ENCODE measurements at regions not wholly inside any gene's neighbourhood (a gene's known extent, or its start where the extent isn't known, plus 50 kb on each side); places are given as distances from the start of the nearest gene placed in this dataset.
A peak's percentile ranks its signal among the peaks of the same experiment; 100 is the strongest.

DNA sequence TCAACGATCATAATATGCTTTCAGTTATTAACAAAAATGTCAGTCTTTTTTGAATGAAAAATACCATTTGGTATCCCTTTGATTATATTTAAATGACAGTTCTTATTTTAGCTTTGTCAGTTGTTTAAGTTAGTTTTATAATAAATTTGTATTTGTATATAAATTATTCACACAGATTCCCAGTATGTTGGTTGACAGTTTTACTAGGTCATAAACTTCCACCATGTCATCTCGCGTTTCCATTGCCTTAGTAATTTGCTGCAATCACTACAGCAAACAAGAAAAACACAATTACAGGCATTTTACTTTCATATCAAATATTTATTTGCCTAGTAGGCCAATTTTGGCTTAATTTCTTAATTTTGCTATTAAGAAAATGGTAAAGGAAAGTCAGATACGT is 109.6 kb upstream of the ANK2 start:
- POLR2A ChIA-PET (ENCODE audit: unreplicated experiment), result interaction anchor here (0.5 kb wide), 1 partner anchor 45 kb away, joined by 3 read pairs; no protein-coding TSS in a partner anchor

DNA sequence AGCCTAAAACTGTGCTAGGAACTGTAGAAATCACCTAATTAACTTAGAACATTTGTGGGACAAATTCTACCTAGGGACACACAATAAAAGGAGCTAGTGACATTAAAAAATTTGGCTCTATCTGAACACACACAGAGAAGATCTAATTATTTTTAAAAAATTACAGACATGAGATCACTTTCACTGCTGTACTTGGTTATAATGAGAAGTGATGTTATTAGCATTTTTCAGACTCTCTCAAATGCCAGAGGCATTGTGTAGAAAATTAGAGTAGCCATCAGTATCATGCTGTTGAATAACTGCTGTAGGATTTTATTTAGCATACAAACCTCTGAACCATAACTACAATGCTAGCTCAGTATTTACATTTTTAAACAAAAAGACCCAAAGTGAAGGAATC is 109.1 kb upstream of the ANK2 start:
- Histone ChIP-seq H3K27ac (ENCODE audit: low read length) (no peak overlapping the region), H3K27me3 (ENCODE audit: low read length) (peaks cover 7% of the 10 kb centered on the region; the same call in 1 of the 2 replicates), H3K79me2 (ENCODE audit: low read length) (no peaks in the 10 kb centered on the region), H3K9me3 (ENCODE audit: low read length) (no peaks in the 10 kb centered on the region), H3K36me3 (ENCODE audit: low read depth, low read length) (no peaks in the 10 kb centered on the region), H3F3A (ENCODE audit: low read length, unreplicated experiment) (no peaks in the 10 kb centered on the region), H3K9ac (ENCODE audit: low read length) (no peak overlapping the region), H4K20me1 (ENCODE audit: low read length) (no peaks in the 10 kb centered on the region), H3K4me3 (ENCODE audit: low read length) (no peak overlapping the region), H3K4me2 (ENCODE audit: low read length) (no peak overlapping the region), H3K4me1 (ENCODE audit: insufficient read depth, low read length) (no peaks in the 10 kb centered on the region), H2AFZ (ENCODE audit: low read length) (no peak overlapping the region), H3K9me2 (replicated peaks; ENCODE audit: low read length) (no peaks in the 10 kb centered on the region)
- BruUV-seq (replicated peaks), result no TSS peak
- POLR2A ChIA-PET (ENCODE audit: unreplicated experiment), result interaction anchor here (0.5 kb wide), 1 partner anchor 46 kb away, joined by 3 read pairs; no protein-coding TSS in a partner anchor
- DNase-seq (no peak), ATAC-seq (no peak)
- intact Hi-C loops (cut with micrococcal nuclease), result no loop called here
- no peak for TF ChIP-seq EZH2 (IDR thresholded peaks at IDR 0.05; ENCODE audit: low read length, unreplicated experiment)
- TF ChIP-seq EZH2phosphoT487 (IDR thresholded peaks at IDR 0.05; ENCODE audit: borderline replicate concordance, low read length), result no peak
- TF ChIP-seq, protein P1, sequence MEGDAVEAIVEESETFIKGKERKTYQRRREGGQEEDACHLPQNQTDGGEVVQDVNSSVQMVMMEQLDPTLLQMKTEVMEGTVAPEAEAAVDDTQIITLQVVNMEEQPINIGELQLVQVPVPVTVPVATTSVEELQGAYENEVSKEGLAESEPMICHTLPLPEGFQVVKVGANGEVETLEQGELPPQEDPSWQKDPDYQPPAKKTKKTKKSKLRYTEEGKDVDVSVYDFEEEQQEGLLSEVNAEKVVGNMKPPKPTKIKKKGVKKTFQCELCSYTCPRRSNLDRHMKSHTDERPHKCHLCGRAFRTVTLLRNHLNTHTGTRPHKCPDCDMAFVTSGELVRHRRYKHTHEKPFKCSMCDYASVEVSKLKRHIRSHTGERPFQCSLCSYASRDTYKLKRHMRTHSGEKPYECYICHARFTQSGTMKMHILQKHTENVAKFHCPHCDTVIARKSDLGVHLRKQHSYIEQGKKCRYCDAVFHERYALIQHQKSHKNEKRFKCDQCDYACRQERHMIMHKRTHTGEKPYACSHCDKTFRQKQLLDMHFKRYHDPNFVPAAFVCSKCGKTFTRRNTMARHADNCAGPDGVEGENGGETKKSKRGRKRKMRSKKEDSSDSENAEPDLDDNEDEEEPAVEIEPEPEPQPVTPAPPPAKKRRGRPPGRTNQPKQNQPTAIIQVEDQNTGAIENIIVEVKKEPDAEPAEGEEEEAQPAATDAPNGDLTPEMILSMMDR (conservative IDR thresholded peaks at IDR 0.05; ENCODE audit: low read depth, low read length), result no peak
- CTCF ChIA-PET, result interaction anchor here (0.7 kb wide), 1 partner anchor 71 kb away, joined by 3 read pairs; no protein-coding TSS in a partner anchor

More for the DNA sequence above, 109.6 kb upstream of the ANK2 start:
- Histone ChIP-seq H3F3A (ENCODE audit: low read length, unreplicated experiment) (no peaks in the 10 kb centered on the region), H3K79me2 (ENCODE audit: low read length) (no peaks in the 10 kb centered on the region), H3K9me2 (replicated peaks; ENCODE audit: low read length) (no peaks in the 10 kb centered on the region), H3K4me1 (ENCODE audit: insufficient read depth, low read length) (no peaks in the 10 kb centered on the region), H3K36me3 (ENCODE audit: low read depth, low read length) (no peaks in the 10 kb centered on the region), H3K4me3 (ENCODE audit: low read length) (no peak overlapping the region), H4K20me1 (ENCODE audit: low read length) (no peaks in the 10 kb centered on the region), H3K27me3 (ENCODE audit: low read length) (peaks cover 6% of the 10 kb centered on the region; the same call in 1 of the 2 replicates), H2AFZ (ENCODE audit: low read length) (no peak overlapping the region), H3K9me3 (ENCODE audit: low read length) (no peaks in the 10 kb centered on the region), H3K27ac (ENCODE audit: low read length) (no peak overlapping the region), H3K4me2 (ENCODE audit: low read length) (no peak overlapping the region), H3K9ac (ENCODE audit: low read length) (no peak overlapping the region)
- intact Hi-C loops (cut with micrococcal nuclease), result loop anchor here (2.0 kb wide), 1 partner anchor 155 kb away; no protein-coding TSS in a partner anchor
- DNase-seq, result peak; percentile 4
- TF ChIP-seq, protein P1 (conservative IDR thresholded peaks at IDR 0.05; ENCODE audit: low read depth, low read length), result no peak
- TF ChIP-seq EZH2 (IDR thresholded peaks at IDR 0.05; ENCODE audit: low read length, unreplicated experiment) (no peak), EZH2phosphoT487 (IDR thresholded peaks at IDR 0.05; ENCODE audit: borderline replicate concordance, low read length) (no peak)
- no TSS peak for BruUV-seq (replicated peaks)
- ATAC-seq, result no peak
- CTCF ChIA-PET, result interaction anchor here (0.6 to 0.7 kb wide), 2 partner anchors 71 to 175 kb away, joined by 3 to 7 read pairs; no protein-coding TSS in a partner anchor

DNA sequence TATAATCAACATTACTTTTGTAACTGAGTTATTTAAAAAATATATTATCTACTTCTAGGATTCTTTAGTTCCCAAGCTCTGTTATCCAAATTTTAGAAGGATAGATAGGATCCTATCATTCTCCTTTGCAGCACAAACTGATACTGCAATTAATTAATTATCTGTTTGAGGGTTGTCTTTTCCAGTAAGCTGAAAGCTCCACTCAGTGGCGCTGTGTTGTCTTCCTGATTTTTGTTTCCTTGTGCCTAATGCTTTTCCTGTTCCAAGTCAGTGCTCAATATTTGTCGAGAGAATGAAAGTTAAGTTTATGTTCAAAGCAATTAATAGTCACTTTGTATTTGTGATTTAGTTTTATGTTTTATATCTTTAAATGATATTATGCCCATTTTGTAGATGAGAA is 107.4 kb upstream of the ANK2 start:
- Histone ChIP-seq H3F3A (ENCODE audit: low read length, unreplicated experiment) (no peaks in the 10 kb centered on the region), H3K27ac (ENCODE audit: low read length) (no peak overlapping the region), H3K79me2 (ENCODE audit: low read length) (no peaks in the 10 kb centered on the region), H4K20me1 (ENCODE audit: low read length) (no peaks in the 10 kb centered on the region), H3K9me3 (ENCODE audit: low read length) (no peaks in the 10 kb centered on the region), H3K9me2 (replicated peaks; ENCODE audit: low read length) (no peaks in the 10 kb centered on the region), H3K4me2 (ENCODE audit: low read length) (no peak overlapping the region), H3K4me3 (ENCODE audit: low read length) (no peak overlapping the region), H3K36me3 (ENCODE audit: low read depth, low read length) (no peaks in the 10 kb centered on the region), H3K9ac (ENCODE audit: low read length) (no peak overlapping the region), H2AFZ (ENCODE audit: low read length) (no peak overlapping the region), H3K27me3 (ENCODE audit: low read length) (peaks cover 20% of the 10 kb centered on the region; the same call in 1 of the 2 replicates), H3K4me1 (ENCODE audit: insufficient read depth, low read length) (no peaks in the 10 kb centered on the region)
- BruUV-seq (replicated peaks), result no TSS peak
- CTCF ChIA-PET, result no interaction called here
- intact Hi-C loops (cut with micrococcal nuclease), result no loop called here
- TF ChIP-seq, protein P1 (conservative IDR thresholded peaks at IDR 0.05; ENCODE audit: low read depth, low read length), result peak; percentile 48; the same call in 1 of the 2 replicates
- TF ChIP-seq EZH2phosphoT487 (IDR thresholded peaks at IDR 0.05; ENCODE audit: borderline replicate concordance, low read length), result no peak
- POLR2A ChIA-PET (ENCODE audit: unreplicated experiment), result no interaction called here
- peak; percentile 29 for DNase-seq
- no peak for ATAC-seq

All from PC-3 (cell line).